ENCODE measurements at regions not wholly inside any gene's neighbourhood (a gene's known extent, or its start where the extent isn't known, plus 50 kb on each side); places are given as distances from the start of the nearest gene placed in this dataset.
"Not testable (repeated sequence)": the region's sequence is repeated elsewhere in the genome, so short reads cannot be mapped to it uniquely, and the experiment has no call there.

- DNase-seq = no peak
Observed at GRCh38 chr18:47397671-47398319, 146.3 kb upstream of the SKOR2 start.

GRCh38 chr18:47391665-47392064, 140.2 kb upstream of the SKOR2 start:
- DNase-seq = no peak

- no peak for DNase-seq
Observed at GRCh38 chr18:47390410-47391024, 139.1 kb upstream of the SKOR2 start.

GRCh38 chr18:47389210-47389609, 137.8 kb upstream of the SKOR2 start:
- DNase-seq = no peak

GRCh38 chr18:47387864-47388263, 136.4 kb upstream of the SKOR2 start:
- DNase-seq = no peak

GRCh38 chr18:47383729-47384128, 132.3 kb upstream of the SKOR2 start:
- DNase-seq = no peak

GRCh38 chr18:47381975-47382570, 130.6 kb upstream of the SKOR2 start:
- DNase-seq = no peak

- no peak for DNase-seq
Observed at GRCh38 chr18:47380153-47380552, 128.7 kb upstream of the SKOR2 start.

- DNase-seq = no peak
Observed at GRCh38 chr18:47373465-47373864, 122.0 kb upstream of the SKOR2 start.

- no peak for DNase-seq
Observed at GRCh38 chr18:47370052-47370451, 118.6 kb upstream of the SKOR2 start.

- DNase-seq = not testable (repeated sequence)
Observed at GRCh38 chr18:47354061-47354460, 102.6 kb upstream of the SKOR2 start.

- no peak for DNase-seq
Observed at GRCh38 chr18:47346016-47346415, 94.6 kb upstream of the SKOR2 start.

- DNase-seq = no peak
Observed at GRCh38 chr18:47345291-47345690, 93.8 kb upstream of the SKOR2 start.

- no peak for DNase-seq
Observed at GRCh38 chr18:47343291-47343690, 91.8 kb upstream of the SKOR2 start.

GRCh38 chr18:47342566-47342965, 91.1 kb upstream of the SKOR2 start:
- no peak for DNase-seq

GRCh38 chr18:47341678-47342077, 90.2 kb upstream of the SKOR2 start:
- DNase-seq = no peak

GRCh38 chr18:47334966-47335365, 83.5 kb upstream of the SKOR2 start:
- DNase-seq = no peak

GRCh38 chr18:47333926-47334635, 82.6 kb upstream of the SKOR2 start:
- DNase-seq = no peak

GRCh38 chr18:47331641-47332040, 80.2 kb upstream of the SKOR2 start:
- no peak for DNase-seq

GRCh38 chr18:47331026-47331425, 79.6 kb upstream of the SKOR2 start:
- DNase-seq = no peak

GRCh38 chr18:47323158-47323557, 71.7 kb upstream of the SKOR2 start:
- DNase-seq = no peak

GRCh38 chr18:47321815-47322214, 70.4 kb upstream of the SKOR2 start:
- no peak for DNase-seq

GRCh38 chr18:47317824-47318508, 66.5 kb upstream of the SKOR2 start:
- DNase-seq = no peak
